ENCODE measurements at regions not wholly inside any gene's neighbourhood (a gene's known extent, or its start where the extent isn't known, plus 50 kb on each side); places are given as distances from the start of the nearest gene placed in this dataset.

DNA sequence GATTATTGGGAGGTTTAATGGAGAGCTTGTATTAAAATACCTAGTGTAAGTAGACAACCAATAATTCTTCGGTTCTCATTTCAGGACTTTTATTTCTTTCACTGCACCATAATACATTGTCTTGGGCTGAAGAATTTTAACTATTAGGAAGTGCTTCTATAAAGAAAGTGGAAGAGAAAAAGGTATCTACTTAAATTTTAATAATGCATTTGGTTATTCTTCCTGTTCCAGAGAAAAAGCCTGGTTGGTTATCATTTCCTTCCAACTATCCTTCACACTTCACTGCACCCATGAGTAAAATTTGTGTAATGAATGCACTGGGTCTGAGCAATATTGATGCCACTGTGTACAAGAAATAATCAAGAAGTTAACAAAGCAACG lies 629.0 kb upstream of the DPP6 start:
- Histone ChIP-seq H3K27ac (no peak overlapping the region), H3K27me3 (no peaks in the 10 kb centered on the region), H3K9me3 (no peaks in the 10 kb centered on the region), H3K4me1 (ENCODE audit: control insufficient read depth in 1 of 2, insufficient read depth in 1 of 2, low read depth in 1 of 2, low read length in 1 of 2) (no peaks in the 10 kb centered on the region), H3K36me3 (no peaks in the 10 kb centered on the region), H3K4me3 (ENCODE audit: low read depth in 1 of 2, low read length in 1 of 2) (no peak overlapping the region)
- TF ChIP-seq, protein P1, sequence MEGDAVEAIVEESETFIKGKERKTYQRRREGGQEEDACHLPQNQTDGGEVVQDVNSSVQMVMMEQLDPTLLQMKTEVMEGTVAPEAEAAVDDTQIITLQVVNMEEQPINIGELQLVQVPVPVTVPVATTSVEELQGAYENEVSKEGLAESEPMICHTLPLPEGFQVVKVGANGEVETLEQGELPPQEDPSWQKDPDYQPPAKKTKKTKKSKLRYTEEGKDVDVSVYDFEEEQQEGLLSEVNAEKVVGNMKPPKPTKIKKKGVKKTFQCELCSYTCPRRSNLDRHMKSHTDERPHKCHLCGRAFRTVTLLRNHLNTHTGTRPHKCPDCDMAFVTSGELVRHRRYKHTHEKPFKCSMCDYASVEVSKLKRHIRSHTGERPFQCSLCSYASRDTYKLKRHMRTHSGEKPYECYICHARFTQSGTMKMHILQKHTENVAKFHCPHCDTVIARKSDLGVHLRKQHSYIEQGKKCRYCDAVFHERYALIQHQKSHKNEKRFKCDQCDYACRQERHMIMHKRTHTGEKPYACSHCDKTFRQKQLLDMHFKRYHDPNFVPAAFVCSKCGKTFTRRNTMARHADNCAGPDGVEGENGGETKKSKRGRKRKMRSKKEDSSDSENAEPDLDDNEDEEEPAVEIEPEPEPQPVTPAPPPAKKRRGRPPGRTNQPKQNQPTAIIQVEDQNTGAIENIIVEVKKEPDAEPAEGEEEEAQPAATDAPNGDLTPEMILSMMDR (IDR thresholded peaks at IDR 0.05) = no peak

DNA sequence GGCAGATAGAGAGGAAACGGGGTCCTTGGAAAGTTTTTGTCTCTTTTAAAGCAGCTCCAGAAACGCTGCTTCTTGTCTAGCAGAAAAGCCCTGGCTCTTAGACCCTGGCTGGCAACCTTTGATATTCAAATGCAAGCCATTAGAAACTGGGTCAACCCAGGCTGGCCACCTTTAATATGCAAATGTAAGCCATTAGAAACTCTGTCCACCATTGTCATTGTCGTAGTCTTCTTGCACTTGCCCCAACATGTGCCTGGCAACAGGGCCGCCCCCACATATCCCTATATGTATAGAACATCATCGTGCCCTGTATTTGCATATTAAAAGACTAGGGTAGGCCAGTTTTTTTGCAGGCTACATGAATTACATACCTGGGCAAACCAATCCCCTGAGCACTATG lies 621.3 kb upstream of the DPP6 start:
- TF ChIP-seq, protein P1 (IDR thresholded peaks at IDR 0.05) = no peak

DNA sequence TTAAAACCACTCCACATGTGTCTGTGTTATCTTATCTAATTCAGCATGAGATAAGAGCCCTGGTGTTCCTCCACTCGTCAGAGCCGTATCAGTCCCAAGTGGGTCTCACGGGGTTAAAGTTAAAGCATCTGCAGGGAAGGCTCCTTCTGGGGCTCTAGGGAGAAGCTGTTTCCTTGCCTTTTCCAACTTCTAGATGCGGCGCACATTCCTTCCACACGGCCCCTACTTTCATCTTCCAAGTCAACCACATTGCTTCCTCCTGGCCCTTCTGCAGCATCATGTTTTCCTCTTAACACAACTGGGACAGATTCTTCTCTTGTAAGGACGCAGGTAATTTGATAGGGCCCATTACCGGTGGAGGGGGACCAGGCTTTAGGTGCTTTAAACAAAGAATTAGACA lies 620.1 kb upstream of the DPP6 start:
- Histone ChIP-seq H3K4me1 (ENCODE audit: control insufficient read depth in 1 of 2, insufficient read depth in 1 of 2, low read depth in 1 of 2, low read length in 1 of 2) (no peaks in the 10 kb centered on the region), H3K4me3 (ENCODE audit: low read depth in 1 of 2, low read length in 1 of 2) (no peak overlapping the region)
- TF ChIP-seq, protein P1 (IDR thresholded peaks at IDR 0.05) = no peak

More for the DNA sequence above, 621.3 kb upstream of the DPP6 start:
- Histone ChIP-seq H3K4me3 (ENCODE audit: low read depth in 1 of 2, low read length in 1 of 2) (no peak overlapping the region), H3K9me3 (no peaks in the 10 kb centered on the region), H3K27me3 (no peaks in the 10 kb centered on the region), H3K27ac (no peak overlapping the region), H3K36me3 (no peaks in the 10 kb centered on the region), H3K4me1 (ENCODE audit: control insufficient read depth in 1 of 2, insufficient read depth in 1 of 2, low read depth in 1 of 2, low read length in 1 of 2) (no peaks in the 10 kb centered on the region)

DNA sequence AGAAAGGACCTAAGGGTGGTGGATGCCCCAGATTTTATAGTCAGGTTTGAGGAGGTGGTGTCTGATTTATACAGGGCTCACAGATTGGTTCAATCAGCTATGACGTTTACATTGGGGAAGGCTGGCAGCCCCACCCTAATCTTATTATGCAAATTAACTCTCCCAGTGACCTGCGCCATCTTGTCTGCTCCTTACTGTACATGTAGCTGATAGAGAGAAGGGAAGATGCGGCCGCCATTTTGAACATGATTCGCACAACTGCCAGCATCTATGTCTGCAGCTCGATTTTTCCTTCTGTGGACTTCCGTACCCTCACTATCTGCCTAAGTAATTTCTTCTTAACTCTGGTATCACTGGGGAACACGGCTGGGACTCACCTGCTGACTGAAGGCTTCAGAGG lies 619.0 kb upstream of the DPP6 start:
- H3K9me3 ChIP-seq = no peaks in the 10 kb centered on the region
- H3K27me3 ChIP-seq = no peaks in the 10 kb centered on the region
- H3K36me3 ChIP-seq = no peaks in the 10 kb centered on the region
- TF ChIP-seq, protein P1 (IDR thresholded peaks at IDR 0.05) = no peak
- H3K4me3 ChIP-seq (ENCODE audit: low read depth in 1 of 2, low read length in 1 of 2) = no peak overlapping the region
- H3K27ac ChIP-seq = no peak overlapping the region
- no peaks in the 10 kb centered on the region for H3K4me1 ChIP-seq (ENCODE audit: control insufficient read depth in 1 of 2, insufficient read depth in 1 of 2, low read depth in 1 of 2, low read length in 1 of 2)

More for the DNA sequence above, 620.1 kb upstream of the DPP6 start:
- Histone ChIP-seq H3K9me3 (no peaks in the 10 kb centered on the region), H3K27ac (no peak overlapping the region), H3K36me3 (no peaks in the 10 kb centered on the region), H3K27me3 (no peaks in the 10 kb centered on the region)

DNA sequence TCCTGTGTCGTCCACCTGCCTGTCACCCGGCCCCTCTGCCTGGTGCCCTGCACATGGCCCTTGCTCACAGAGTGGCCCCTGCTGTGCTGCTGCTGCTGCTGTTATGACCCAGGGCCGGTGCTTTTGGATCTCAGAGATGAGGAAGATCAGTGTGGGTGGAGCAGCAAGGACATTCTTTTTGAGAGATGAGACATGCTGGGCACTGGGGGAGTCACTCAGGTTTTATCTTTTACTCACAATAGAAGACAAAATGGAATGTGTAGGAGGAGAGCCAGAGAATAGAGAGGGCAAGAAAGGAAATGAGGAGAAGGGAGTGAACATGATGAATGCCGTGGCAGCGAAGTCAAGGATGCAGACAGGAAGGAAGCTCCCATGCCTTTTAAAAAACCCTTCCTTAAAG lies 611.5 kb upstream of the DPP6 start:
- H3K36me3 ChIP-seq = no peaks in the 10 kb centered on the region
- H3K4me1 ChIP-seq (ENCODE audit: control insufficient read depth in 1 of 2, insufficient read depth in 1 of 2, low read depth in 1 of 2, low read length in 1 of 2) = no peaks in the 10 kb centered on the region
- H3K27me3 ChIP-seq = no peaks in the 10 kb centered on the region
- no peak overlapping the region for H3K4me3 ChIP-seq (ENCODE audit: low read depth in 1 of 2, low read length in 1 of 2)
- no peak overlapping the region for H3K27ac ChIP-seq
- H3K9me3 ChIP-seq = no peaks in the 10 kb centered on the region
- TF ChIP-seq, protein P1 (IDR thresholded peaks at IDR 0.05) = no peak

Data from neutrophil (primary cell).